Mesenchymal stem cell (in vitro differentiated cells and primary cell): ENCODE measurements at regions not wholly inside any gene's neighbourhood (a gene's known extent, or its start where the extent isn't known, plus 50 kb on each side); places are given as distances from the start of the nearest gene placed in this dataset.
A peak's percentile ranks its signal among the peaks of the same experiment; 100 is the strongest.

Experiments
- DNase-seq: peaks from one replicate; pipeline ENCODE4 v3.0.0-alpha.2; 2013
- H2AFZ ChIP-seq: one replicate; pipeline ENCODE4 v1.6.1; 2013; ENCODE audit warnings: low read depth, mild to moderate bottlenecking, control low read depth, inconsistent platforms, low read length, moderate library complexity
- H2AK5ac ChIP-seq: 2 replicates; pipeline ENCODE4 v1.6.1; 2013; ENCODE audit warnings: low read length, moderate library complexity, mild to moderate bottlenecking, inconsistent platforms; ENCODE audit not compliant: severe bottlenecking
- H2BK120ac ChIP-seq: one replicate; pipeline ENCODE4 v1.6.1; 2013; ENCODE audit warnings: low read depth, mild to moderate bottlenecking, inconsistent platforms, low read length, moderate library complexity
- H2BK12ac ChIP-seq, 2 experiments: one replicate each; pipeline ENCODE4 v1.6.1; 2013; ENCODE audit warnings: inconsistent platforms in 2 of 2, low read length in 2 of 2, mild to moderate bottlenecking in 2 of 2, moderate library complexity in 2 of 2, control low read depth in 1 of 2
- H2BK15ac ChIP-seq: one replicate; pipeline ENCODE4 v1.6.1; 2013; ENCODE audit warnings: mild to moderate bottlenecking, low read depth, inconsistent platforms; ENCODE audit not compliant: poor library complexity, severe bottlenecking
- H2BK5ac ChIP-seq: 2 replicates; pipeline ENCODE4 v1.6.1; 2013; ENCODE audit warnings: low read depth, mild to moderate bottlenecking, low read length, control low read depth, inconsistent platforms; ENCODE audit not compliant: poor library complexity, severe bottlenecking
- H3K14ac ChIP-seq, 2 experiments: one replicate each; pipeline ENCODE4 v1.6.1; 2013; ENCODE audit warnings: inconsistent platforms in 2 of 2, low read length in 2 of 2, control low read depth in 1 of 2, mild to moderate bottlenecking in 1 of 2, moderate library complexity in 1 of 2
- H3K18ac ChIP-seq, 2 experiments: one replicate each; pipeline ENCODE4 v1.6.1; 2013; ENCODE audit warnings: inconsistent platforms in 2 of 2, low read length in 2 of 2, control low read depth in 1 of 2, low read depth in 1 of 2, mild to moderate bottlenecking in 1 of 2
- H3K23ac ChIP-seq, 2 experiments: one replicate each; pipeline ENCODE4 v1.6.1; 2013; ENCODE audit warnings: inconsistent platforms in 2 of 2, low read length in 2 of 2, mild to moderate bottlenecking in 2 of 2, moderate library complexity in 2 of 2, control low read depth in 1 of 2
- H3K27ac ChIP-seq: 2 replicates; pipeline ENCODE4 v1.5.1; 2013; ENCODE audit warnings: mild to moderate bottlenecking, moderate library complexity, low read length, control low read depth, inconsistent platforms; ENCODE audit not compliant: poor library complexity, severe bottlenecking
- H3K27me3 ChIP-seq, 2 experiments: 2 replicates each; pipeline versions ENCODE4 v1.6.1 to v1.7.0; 2013; ENCODE audit warnings: low read length in 2 of 2, mild to moderate bottlenecking in 2 of 2, moderate library complexity in 2 of 2, control low read depth in 1 of 2, inconsistent platforms in 1 of 2; ENCODE audit not compliant: control insufficient read depth in 1 of 2, insufficient read depth in 1 of 2
- H3K36me3 ChIP-seq, 2 experiments: 2 replicates each; pipeline versions ENCODE4 v1.6.1 to v1.7.0; 2013; ENCODE audit warnings: low read length in 2 of 2, control low read depth in 1 of 2, inconsistent platforms in 1 of 2, low read depth in 1 of 2, mild to moderate bottlenecking in 1 of 2; ENCODE audit not compliant: insufficient read depth in 2 of 2, control insufficient read depth in 1 of 2
- H3K4ac ChIP-seq, 2 experiments: one replicate each; pipeline ENCODE4 v1.6.1; 2013; ENCODE audit warnings: inconsistent platforms in 2 of 2, low read length in 2 of 2, mild to moderate bottlenecking in 2 of 2, moderate library complexity in 2 of 2, control low read depth in 1 of 2, low read depth in 1 of 2
- H3K4me1 ChIP-seq: 2 replicates; pipeline ENCODE4 v1.6.1; 2013; ENCODE audit warnings: low read depth, low read length, control low read depth; ENCODE audit not compliant: control insufficient read depth, insufficient read depth
- H3K4me2 ChIP-seq: 2 replicates; pipeline ENCODE4 v1.6.1; 2013; ENCODE audit warnings: low read length, mild to moderate bottlenecking, inconsistent platforms; ENCODE audit not compliant: poor library complexity, severe bottlenecking
- H3K4me3 ChIP-seq, 2 experiments: 2 replicates each; pipeline versions ENCODE4 v1.5.1 to v1.7.0; 2013; ENCODE audit warnings: low read length in 2 of 2, mild to moderate bottlenecking in 2 of 2, control low read depth in 1 of 2, low read depth in 1 of 2; ENCODE audit not compliant: insufficient read depth in 1 of 2
- H3K79me1 ChIP-seq: replicated peaks from 2 replicates; pipeline ENCODE4 v1.6.1; 2013; ENCODE audit warnings: mild to moderate bottlenecking, control low read depth, low read length, inconsistent platforms; ENCODE audit not compliant: poor library complexity, severe bottlenecking
- H3K9ac ChIP-seq: 2 replicates; pipeline ENCODE4 v1.7.0; 2013; ENCODE audit warnings: mild to moderate bottlenecking, low read length, moderate library complexity
- H3K9me3 ChIP-seq: 2 replicates; pipeline ENCODE4 v1.7.0; 2013; ENCODE audit warnings: mild to moderate bottlenecking, low read length; ENCODE audit not compliant: control insufficient read depth
- H4K8ac ChIP-seq: one replicate; pipeline ENCODE4 v1.6.1; 2013; ENCODE audit warnings: inconsistent platforms, mild to moderate bottlenecking, low read length, moderate library complexity
- H4K91ac ChIP-seq: one replicate; pipeline ENCODE4 v1.6.1; 2013; ENCODE audit warnings: mild to moderate bottlenecking, low read length, inconsistent platforms
- WGBS: methylation state at CpG from one replicate; pipeline ENCODE4 v1.1.7; 2013; ENCODE audit warnings: mixed read lengths; 5-methylcytosine and 5-hydroxymethylcytosine counted together

GRCh38 chr3:21892104-21892503 lies 141.1 kb upstream of the ZNF385D start:
- no peak overlapping the region for H3K9ac ChIP-seq
- WGBS = 100% methylated on average over 1 of the region's 2 CpGs
- H3K79me1 ChIP-seq = no peaks in the 10 kb centered on the region

GRCh38 chr3:21893242-21893641 lies 142.2 kb upstream of the ZNF385D start:
- H3K4me3 ChIP-seq = no peak overlapping the region
- no peak overlapping the region for H3K18ac ChIP-seq
- H3K79me1 ChIP-seq = no peaks in the 10 kb centered on the region
- no peaks in the 10 kb centered on the region for H3K36me3 ChIP-seq
- H4K8ac ChIP-seq = no peak overlapping the region
- H3K27me3 ChIP-seq = no peaks in the 10 kb centered on the region
- no peak overlapping the region for H2BK15ac ChIP-seq
- H4K91ac ChIP-seq = no peak overlapping the region
- H3K4ac ChIP-seq = no peak overlapping the region
- no peak overlapping the region for H2AFZ ChIP-seq
- H3K9ac ChIP-seq = no peak overlapping the region
- H3K23ac ChIP-seq = no peak overlapping the region
- no peak overlapping the region for H2AK5ac ChIP-seq
- no peak overlapping the region for H3K27ac ChIP-seq
- H2BK120ac ChIP-seq = no peak overlapping the region
- H3K9me3 ChIP-seq = no peaks in the 10 kb centered on the region
- no peak overlapping the region for H2BK12ac ChIP-seq
- no peak overlapping the region for H2BK5ac ChIP-seq
- no peaks in the 10 kb centered on the region for H3K4me1 ChIP-seq
- DNase-seq = no peak
- no peak overlapping the region for H3K14ac ChIP-seq
- H3K4me2 ChIP-seq = no peak overlapping the region
- no CpG with 5 or more reads among the region's 3 CpGs for WGBS

More at GRCh38 chr3:21892104-21892503, 141.1 kb upstream of the ZNF385D start:
- H2BK15ac ChIP-seq = no peak overlapping the region
- no peak for DNase-seq
- H3K4ac ChIP-seq = no peak overlapping the region
- no peak overlapping the region for H2BK5ac ChIP-seq
- H3K23ac ChIP-seq = no peak overlapping the region
- no peaks in the 10 kb centered on the region for H3K4me1 ChIP-seq
- H4K91ac ChIP-seq = no peak overlapping the region
- no peak overlapping the region for H3K4me3 ChIP-seq
- no peak overlapping the region for H3K27ac ChIP-seq
- H2BK120ac ChIP-seq = no peak overlapping the region
- no peaks in the 10 kb centered on the region for H3K27me3 ChIP-seq
- H3K4me2 ChIP-seq = no peak overlapping the region
- H3K36me3 ChIP-seq = no peaks in the 10 kb centered on the region
- no peak overlapping the region for H3K18ac ChIP-seq
- no peak overlapping the region for H2BK12ac ChIP-seq
- no peak overlapping the region for H2AK5ac ChIP-seq
- no peak overlapping the region for H2AFZ ChIP-seq
- H4K8ac ChIP-seq = no peak overlapping the region
- no peak overlapping the region for H3K14ac ChIP-seq
- no peaks in the 10 kb centered on the region for H3K9me3 ChIP-seq

GRCh38 chr3:21894459-21895340 lies 143.7 kb upstream of the ZNF385D start:
- WGBS = 69% methylated on average over 3 of the region's 3 CpGs
- Histone ChIP-seq H3K27ac (no peak overlapping the region), H3K23ac (no peak overlapping the region), H2AFZ (no peak overlapping the region), H3K14ac (no peak overlapping the region), H2AK5ac (no peak overlapping the region), H3K79me1 (no peaks in the 10 kb centered on the region), H3K4me3 (no peak overlapping the region), H2BK5ac (no peak overlapping the region), H4K8ac (no peak overlapping the region), H3K4me1 (no peaks in the 10 kb centered on the region), H3K9me3 (no peaks in the 10 kb centered on the region), H3K9ac (no peak overlapping the region), H3K36me3 (no peaks in the 10 kb centered on the region), H2BK12ac (no peak overlapping the region), H2BK120ac (no peak overlapping the region), H3K4ac (no peak overlapping the region), H3K4me2 (no peak overlapping the region), H2BK15ac (no peak overlapping the region), H3K18ac (no peak overlapping the region), H3K27me3 (no peaks in the 10 kb centered on the region), H4K91ac (no peak overlapping the region)
- peak; percentile 3 for DNase-seq

- no peak overlapping the region for H4K8ac ChIP-seq
- no peak overlapping the region for H2BK5ac ChIP-seq
- no peak overlapping the region for H2BK120ac ChIP-seq
- H2AFZ ChIP-seq = no peak overlapping the region
- no peak for DNase-seq
- no peak overlapping the region for H3K14ac ChIP-seq
- H3K9ac ChIP-seq = no peak overlapping the region
- no peak overlapping the region for H3K18ac ChIP-seq
- H3K4me1 ChIP-seq = no peaks in the 10 kb centered on the region
- H3K9me3 ChIP-seq = no peaks in the 10 kb centered on the region
- no peak overlapping the region for H3K27ac ChIP-seq
- no peak overlapping the region for H2BK12ac ChIP-seq
- H3K27me3 ChIP-seq = no peaks in the 10 kb centered on the region
- no peak overlapping the region for H4K91ac ChIP-seq
- H2AK5ac ChIP-seq = no peak overlapping the region
- H3K4ac ChIP-seq = no peak overlapping the region
- H3K79me1 ChIP-seq = no peaks in the 10 kb centered on the region
- H3K4me3 ChIP-seq = no peak overlapping the region
- H2BK15ac ChIP-seq = no peak overlapping the region
- no peak overlapping the region for H3K23ac ChIP-seq
- H3K36me3 ChIP-seq = no peaks in the 10 kb centered on the region
- H3K4me2 ChIP-seq = no peak overlapping the region
These were observed 147.3 kb upstream of the ZNF385D start for GRCh38 chr3:21898316-21898715.
